OCI-LY1 (cell line): ENCODE measurements at regions not wholly inside any gene's neighbourhood (a gene's known extent, or its start where the extent isn't known, plus 50 kb on each side); places are given as distances from the start of the nearest gene placed in this dataset.

ENCODE experiments used
- H2AFZ ChIP-seq: fragments of 200-600 bp; sonication (generic), shearing (Covaris generic); 2 replicates; pipeline ENCODE4 v1.6.0; 2014; ENCODE audit warnings: antibody characterized with exemption, mild to moderate bottlenecking, low read length
- H3F3A ChIP-seq: fragments of 200-600 bp; sonication (generic), shearing (Covaris generic); 2 replicates; pipeline ENCODE4 v1.6.0; 2014; ENCODE audit warnings: mild to moderate bottlenecking, antibody characterized with exemption, low read length, moderate library complexity; ENCODE audit not compliant: insufficient read depth
- H3K27ac ChIP-seq: fragments of 200-600 bp; sonication (generic); 2 replicates; pipeline ENCODE4 v1.5.1; 2014; ENCODE audit warnings: low read length, mixed run types, mild to moderate bottlenecking, low read depth; ENCODE audit not compliant: poor library complexity, severe bottlenecking
- H3K27me3 ChIP-seq: fragments of 200-600 bp; sonication (generic); 2 replicates; pipeline ENCODE4 v1.6.0; 2014; ENCODE audit warnings: antibody characterized with exemption, mild to moderate bottlenecking, low read length, moderate library complexity; ENCODE audit not compliant: insufficient read depth
- H3K36me3 ChIP-seq: fragments of 200-600 bp; sonication (generic); 2 replicates; pipeline ENCODE4 v1.6.1; 2014; ENCODE audit warnings: mild to moderate bottlenecking, antibody characterized with exemption, low read length, moderate library complexity, mixed read lengths; ENCODE audit not compliant: insufficient read depth
- H3K4me1 ChIP-seq: fragments of 200-600 bp; sonication (generic); 2 replicates; pipeline ENCODE4 v1.5.1; 2014; ENCODE audit warnings: mild to moderate bottlenecking, low read length, moderate library complexity; ENCODE audit not compliant: insufficient read depth, severe bottlenecking
- H3K4me2 ChIP-seq: fragments of 200-600 bp; sonication (generic), shearing (Covaris generic); 2 replicates; pipeline ENCODE4 v1.6.1; 2014; ENCODE audit warnings: low read length
- H3K4me3 ChIP-seq: fragments of 200-600 bp; sonication (generic); 2 replicates; pipeline ENCODE4 v1.5.1; 2014; ENCODE audit warnings: low read length, low read depth, mild to moderate bottlenecking, mixed read lengths; ENCODE audit not compliant: poor library complexity, severe bottlenecking
- H3K79me2 ChIP-seq: fragments of 200-600 bp; shearing (Covaris generic); 2 replicates; pipeline ENCODE4 v1.6.1; 2016; ENCODE audit warnings: mixed run types, low read length, mixed read lengths; ENCODE audit not compliant: insufficient read depth
- H3K9ac ChIP-seq: fragments of 200-600 bp; sonication (generic), shearing (Covaris generic); 2 replicates; pipeline ENCODE4 v1.6.1; 2014; ENCODE audit warnings: mild to moderate bottlenecking, low read length, mixed read lengths
- H3K9me2 ChIP-seq: fragments of 200-600 bp; sonication (generic), shearing (Covaris generic); 2 replicates; pipeline ENCODE4 v1.6.1; 2014; ENCODE audit warnings: low read depth, mild to moderate bottlenecking, low read length, mixed read lengths
- H3K9me3 ChIP-seq: fragments of 200-600 bp; shearing (Covaris generic); 2 replicates; pipeline ENCODE4 v1.6.1; 2014; ENCODE audit warnings: low read length, mixed read lengths
- H4K20me1 ChIP-seq: fragments of 200-600 bp; sonication (generic), shearing (Covaris generic); 2 replicates; pipeline ENCODE4 v1.6.0; 2016; ENCODE audit warnings: mild to moderate bottlenecking, low read length; ENCODE audit not compliant: insufficient read depth
- EZH2 ChIP-seq: fragments of 200-600 bp; sonication (generic), shearing (Covaris generic); IDR thresholded peaks from 2 replicates; pipeline ENCODE4 v1.8.0; 2017; ENCODE audit warnings: borderline replicate concordance, mixed run types, mild to moderate bottlenecking, antibody characterized with exemption, low read length, moderate library complexity, mixed read lengths
- TF ChIP-seq, protein P1 (sequence below): fragments of 200-600 bp; sonication (generic), shearing (Covaris generic); IDR thresholded peaks from 2 replicates; pipeline ENCODE4 v1.5.1; 2017; ENCODE audit warnings: mild to moderate bottlenecking, antibody characterized with exemption, low read length, moderate library complexity, mixed read lengths

DNA sequence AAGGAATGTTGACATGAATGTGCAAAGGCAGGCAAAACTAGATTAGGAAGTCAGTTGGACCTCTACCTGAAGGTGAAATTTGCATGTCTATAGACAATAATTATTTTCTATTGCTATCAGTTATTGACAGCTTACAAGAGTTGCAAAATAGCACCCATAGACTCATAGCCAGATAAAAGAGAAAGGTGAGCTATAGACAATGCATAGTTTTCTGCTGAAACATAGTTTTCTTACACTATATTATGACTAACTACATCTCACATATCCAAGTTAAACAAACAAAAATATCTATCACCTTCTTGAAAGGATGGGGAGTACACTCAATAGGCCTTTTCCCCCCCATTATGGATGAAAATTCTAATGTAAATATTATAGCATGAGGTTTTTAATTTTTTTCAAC is 305.0 kb downstream of the PTH2R start:
- H3K9me3 ChIP-seq, result no peaks in the 10 kb centered on the region
- no peaks in the 10 kb centered on the region for H3K4me1 ChIP-seq
- no peak overlapping the region for H3K4me2 ChIP-seq
- H3K36me3 ChIP-seq, result no peaks in the 10 kb centered on the region
- no peak overlapping the region for H3K9ac ChIP-seq
- no peak overlapping the region for H3K27ac ChIP-seq
- no peaks in the 10 kb centered on the region for H3K9me2 ChIP-seq
- H4K20me1 ChIP-seq, result no peaks in the 10 kb centered on the region
- H3K27me3 ChIP-seq, result no peaks in the 10 kb centered on the region
- TF ChIP-seq EZH2, result no peak
- TF ChIP-seq, protein P1, sequence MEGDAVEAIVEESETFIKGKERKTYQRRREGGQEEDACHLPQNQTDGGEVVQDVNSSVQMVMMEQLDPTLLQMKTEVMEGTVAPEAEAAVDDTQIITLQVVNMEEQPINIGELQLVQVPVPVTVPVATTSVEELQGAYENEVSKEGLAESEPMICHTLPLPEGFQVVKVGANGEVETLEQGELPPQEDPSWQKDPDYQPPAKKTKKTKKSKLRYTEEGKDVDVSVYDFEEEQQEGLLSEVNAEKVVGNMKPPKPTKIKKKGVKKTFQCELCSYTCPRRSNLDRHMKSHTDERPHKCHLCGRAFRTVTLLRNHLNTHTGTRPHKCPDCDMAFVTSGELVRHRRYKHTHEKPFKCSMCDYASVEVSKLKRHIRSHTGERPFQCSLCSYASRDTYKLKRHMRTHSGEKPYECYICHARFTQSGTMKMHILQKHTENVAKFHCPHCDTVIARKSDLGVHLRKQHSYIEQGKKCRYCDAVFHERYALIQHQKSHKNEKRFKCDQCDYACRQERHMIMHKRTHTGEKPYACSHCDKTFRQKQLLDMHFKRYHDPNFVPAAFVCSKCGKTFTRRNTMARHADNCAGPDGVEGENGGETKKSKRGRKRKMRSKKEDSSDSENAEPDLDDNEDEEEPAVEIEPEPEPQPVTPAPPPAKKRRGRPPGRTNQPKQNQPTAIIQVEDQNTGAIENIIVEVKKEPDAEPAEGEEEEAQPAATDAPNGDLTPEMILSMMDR, result no peak
- no peaks in the 10 kb centered on the region for H3K79me2 ChIP-seq
- no peak overlapping the region for H3K4me3 ChIP-seq
- no peaks in the 10 kb centered on the region for H3F3A ChIP-seq
- H2AFZ ChIP-seq, result no peak overlapping the region

DNA sequence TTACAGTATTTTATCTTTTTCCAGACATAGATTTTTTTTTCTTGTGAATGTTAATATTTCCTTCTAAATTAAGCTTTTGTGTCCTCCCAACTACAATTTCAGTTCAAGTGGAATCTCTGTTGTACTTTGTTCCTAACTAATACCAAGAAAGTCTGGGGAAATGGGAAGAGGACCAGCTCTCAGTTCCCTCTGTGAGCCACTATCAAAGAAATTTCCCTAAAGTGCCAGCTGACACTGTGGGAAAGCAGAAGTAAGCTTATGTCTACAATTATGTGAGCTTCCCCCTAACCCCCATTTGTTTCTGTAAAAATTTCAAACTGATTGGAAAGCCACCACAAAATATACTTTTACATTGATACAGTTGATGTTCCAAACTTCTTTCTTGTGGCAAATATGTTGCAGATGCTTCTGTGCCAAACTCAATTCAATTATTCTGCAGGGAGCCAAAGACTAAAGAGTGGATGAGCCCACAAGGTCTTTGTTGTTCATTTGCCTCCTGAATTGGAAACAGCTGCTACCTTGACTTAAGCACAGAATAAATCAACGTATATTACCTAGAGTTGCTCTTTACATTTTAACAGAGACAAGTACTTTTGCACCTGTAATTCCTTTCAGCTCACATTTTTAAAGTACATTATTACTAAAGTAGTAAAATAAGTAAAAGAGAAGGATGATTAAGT is 306.6 kb downstream of the PTH2R start:
- H3K79me2 ChIP-seq, result no peaks in the 10 kb centered on the region
- no peaks in the 10 kb centered on the region for H3K9me3 ChIP-seq
- no peaks in the 10 kb centered on the region for H3K27me3 ChIP-seq
- no peak overlapping the region for H3K9ac ChIP-seq
- H2AFZ ChIP-seq, result no peak overlapping the region
- H3K9me2 ChIP-seq, result no peaks in the 10 kb centered on the region
- no peaks in the 10 kb centered on the region for H3F3A ChIP-seq
- no peaks in the 10 kb centered on the region for H4K20me1 ChIP-seq
- no peaks in the 10 kb centered on the region for H3K4me1 ChIP-seq
- no peak for TF ChIP-seq EZH2
- TF ChIP-seq, protein P1, result no peak
- H3K4me2 ChIP-seq, result no peak overlapping the region
- H3K36me3 ChIP-seq, result no peaks in the 10 kb centered on the region
- no peak overlapping the region for H3K27ac ChIP-seq
- no peak overlapping the region for H3K4me3 ChIP-seq

DNA sequence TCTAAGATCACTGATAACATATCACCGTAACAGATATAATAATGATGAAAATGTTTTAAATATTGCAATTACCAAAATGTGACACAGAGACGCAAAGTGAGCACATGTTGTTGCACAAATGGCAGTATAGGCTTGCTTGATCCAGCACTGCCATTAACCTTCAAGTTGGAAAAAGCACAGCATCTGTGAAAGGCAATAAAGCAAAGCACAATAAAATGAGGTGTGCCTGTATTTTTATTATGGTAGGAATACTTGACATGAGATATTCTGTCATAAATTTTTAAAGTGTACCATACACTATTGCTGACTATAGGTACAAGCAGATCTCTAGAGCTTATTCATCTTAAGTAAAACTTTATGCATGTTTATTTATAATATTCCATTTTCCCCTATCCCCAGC is 312.2 kb downstream of the PTH2R start:
- H3K4me3 ChIP-seq, result no peak overlapping the region
- H3K79me2 ChIP-seq, result no peaks in the 10 kb centered on the region
- no peak overlapping the region for H2AFZ ChIP-seq
- H3K4me2 ChIP-seq, result no peak overlapping the region
- no peak overlapping the region for H3K9ac ChIP-seq
- H3K36me3 ChIP-seq, result no peaks in the 10 kb centered on the region
- no peaks in the 10 kb centered on the region for H3K27me3 ChIP-seq
- no peaks in the 10 kb centered on the region for H3K9me2 ChIP-seq
- no peaks in the 10 kb centered on the region for H3F3A ChIP-seq
- TF ChIP-seq, protein P1, result no peak
- TF ChIP-seq EZH2, result no peak
- no peaks in the 10 kb centered on the region for H3K9me3 ChIP-seq
- no peak overlapping the region for H3K27ac ChIP-seq
- H4K20me1 ChIP-seq, result no peaks in the 10 kb centered on the region
- H3K4me1 ChIP-seq, result no peaks in the 10 kb centered on the region
